ENCODE measurements at regions not wholly inside any gene's neighbourhood (a gene's known extent, or its start where the extent isn't known, plus 50 kb on each side); places are given as distances from the start of the nearest gene placed in this dataset.

- no peak for DNase-seq (ENCODE audit: low read depth)
- no peak for TF ChIP-seq CTCF (IDR thresholded peaks at IDR 0.05; ENCODE audit: low read length, missing control alignments)
Observed at GRCh38 chr15:96495386-96495785, 164.9 kb downstream of the NR2F2 start.

DNA sequence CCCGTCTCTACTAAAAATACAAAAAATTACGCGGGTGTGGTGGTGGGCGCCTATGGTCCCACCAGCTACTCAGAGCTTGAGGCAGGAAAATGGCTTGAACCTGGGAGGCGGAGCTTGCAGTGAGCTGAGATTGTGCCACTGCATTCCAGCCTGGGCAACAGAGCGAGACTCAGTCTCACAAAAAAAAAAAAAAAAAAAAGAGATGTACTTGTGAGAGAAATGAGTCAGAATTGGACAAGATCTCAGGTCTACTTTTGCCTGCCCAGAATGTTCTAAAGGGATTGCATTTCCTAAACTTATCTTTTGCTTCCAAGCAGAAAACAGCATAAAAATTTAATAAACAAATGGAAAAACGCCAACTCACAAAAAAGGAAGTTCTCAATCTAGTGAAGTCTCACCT is 167.5 kb downstream of the NR2F2 start:
- TF ChIP-seq CTCF (IDR thresholded peaks at IDR 0.05; ENCODE audit: low read length, missing control alignments), result no peak
- DNase-seq (ENCODE audit: low read depth), result no peak
- no peak overlapping the region for H3K4me3 ChIP-seq (replicated peaks; ENCODE audit: low read depth, low read length)

More at GRCh38 chr15:96495386-96495785, 164.9 kb downstream of the NR2F2 start:
- no peak overlapping the region for H3K4me3 ChIP-seq (replicated peaks; ENCODE audit: low read depth, low read length)

DNA sequence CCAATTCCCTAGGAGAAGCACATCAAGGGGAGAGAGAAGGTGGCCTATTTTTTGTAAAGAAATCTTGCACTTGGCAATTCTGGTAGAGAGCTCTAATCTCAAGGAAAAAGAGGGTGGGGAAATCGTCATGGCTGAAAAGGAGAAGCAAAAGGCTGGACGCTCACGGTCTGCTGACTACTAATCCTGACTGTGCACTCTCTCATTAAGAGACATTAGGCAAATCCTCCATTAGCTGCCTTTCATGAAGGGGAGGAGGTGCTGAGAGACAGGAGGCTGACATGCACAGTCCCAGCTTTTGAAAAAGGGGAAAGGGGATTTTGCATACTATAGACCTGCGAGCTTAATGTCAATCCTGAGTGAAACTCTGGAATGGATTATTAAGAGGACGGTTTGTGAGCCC is 170.0 kb downstream of the NR2F2 start:
- TF ChIP-seq CTCF (IDR thresholded peaks at IDR 0.05; ENCODE audit: low read length, missing control alignments), result no peak
- no peak for DNase-seq (ENCODE audit: low read depth)

DNA sequence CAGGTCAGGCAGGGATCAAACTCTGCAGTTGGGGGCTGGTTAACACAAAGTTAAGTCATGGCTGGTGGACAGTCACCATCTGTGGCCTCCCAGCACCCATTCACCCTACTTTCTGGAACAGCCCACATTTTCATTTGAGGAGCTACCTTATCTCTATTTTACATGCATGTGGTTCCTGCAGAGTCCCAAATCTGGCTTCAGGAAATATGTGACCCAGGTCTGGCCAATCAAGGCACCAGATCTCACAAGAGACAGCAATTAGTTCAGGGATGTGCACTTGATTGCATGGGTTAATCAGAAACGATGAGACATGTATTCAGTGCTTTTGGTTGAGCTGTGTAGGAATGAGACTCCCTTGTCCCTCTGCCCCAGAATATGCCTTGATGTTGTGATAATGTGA is 170.9 kb downstream of the NR2F2 start:
- no peak overlapping the region for H3K4me3 ChIP-seq (replicated peaks; ENCODE audit: low read depth, low read length)
- DNase-seq (ENCODE audit: low read depth), result no peak
- no peak for TF ChIP-seq CTCF (IDR thresholded peaks at IDR 0.05; ENCODE audit: low read length, missing control alignments)

More for the DNA sequence above, 170.0 kb downstream of the NR2F2 start:
- no peak overlapping the region for H3K4me3 ChIP-seq (replicated peaks; ENCODE audit: low read depth, low read length)

- TF ChIP-seq CTCF (IDR thresholded peaks at IDR 0.05; ENCODE audit: low read length, missing control alignments), result no peak
- DNase-seq (ENCODE audit: low read depth), result no peak
- H3K4me3 ChIP-seq (replicated peaks; ENCODE audit: low read depth, low read length), result no peak overlapping the region
Observed at GRCh38 chr15:96502196-96502595, 171.7 kb downstream of the NR2F2 start.

GRCh38 chr15:96503276-96503675 is 172.8 kb downstream of the NR2F2 start:
- no peak for TF ChIP-seq CTCF (IDR thresholded peaks at IDR 0.05; ENCODE audit: low read length, missing control alignments)
- no peak for DNase-seq (ENCODE audit: low read depth)
- H3K4me3 ChIP-seq (replicated peaks; ENCODE audit: low read depth, low read length), result no peak overlapping the region

GRCh38 chr15:96504371-96504770 is 173.9 kb downstream of the NR2F2 start:
- no peak for DNase-seq (ENCODE audit: low read depth)
- TF ChIP-seq CTCF (IDR thresholded peaks at IDR 0.05; ENCODE audit: low read length, missing control alignments), result no peak
- H3K4me3 ChIP-seq (replicated peaks; ENCODE audit: low read depth, low read length), result no peak overlapping the region

Data from fibroblast of pulmonary artery (primary cell).